Lower leg skin (tissue), 3 donors: ENCODE measurements at regions not wholly inside any gene's neighbourhood (a gene's known extent, or its start where the extent isn't known, plus 50 kb on each side); places are given as distances from the start of the nearest gene placed in this dataset.

Source experiments
- POLR2A ChIP-seq, 2 donors: fragments of 450-650 bp; IDR thresholded peaks; one replicate each; pipeline ENCODE4 v1.6.1; 2016 to 2017; ENCODE audit warnings: antibody characterized with exemption in 2 of 2, mild to moderate bottlenecking in 1 of 2, moderate library complexity in 1 of 2
- TF ChIP-seq, protein P1 (sequence below), 3 donors: fragments of 450-650 bp; IDR thresholded peaks; one replicate each; pipeline ENCODE4 v1.5.1; 2016; ENCODE audit warnings: antibody characterized with exemption in 3 of 3, mild to moderate bottlenecking in 3 of 3, moderate library complexity in 2 of 3

DNA sequence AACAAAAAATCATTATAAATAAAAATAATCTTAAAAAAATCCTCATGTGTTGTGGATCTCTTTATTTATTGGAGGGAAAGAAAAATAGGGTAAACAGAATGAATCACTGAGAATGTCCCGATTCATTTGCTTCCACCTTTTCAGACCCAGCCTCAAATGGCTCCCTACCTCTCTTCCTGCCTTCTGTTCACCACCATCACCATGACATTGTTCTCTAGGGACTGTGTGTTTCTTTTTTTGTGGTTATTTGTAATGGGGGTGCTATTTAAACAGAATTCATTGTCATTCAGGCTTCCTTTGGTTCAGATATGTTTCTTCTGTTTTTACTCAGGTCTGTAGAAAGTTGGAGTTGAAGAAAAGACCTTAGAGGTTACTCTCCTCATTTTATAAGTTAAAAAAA lies 198.2 kb downstream of the KIF4B start:
- TF ChIP-seq, protein P1, sequence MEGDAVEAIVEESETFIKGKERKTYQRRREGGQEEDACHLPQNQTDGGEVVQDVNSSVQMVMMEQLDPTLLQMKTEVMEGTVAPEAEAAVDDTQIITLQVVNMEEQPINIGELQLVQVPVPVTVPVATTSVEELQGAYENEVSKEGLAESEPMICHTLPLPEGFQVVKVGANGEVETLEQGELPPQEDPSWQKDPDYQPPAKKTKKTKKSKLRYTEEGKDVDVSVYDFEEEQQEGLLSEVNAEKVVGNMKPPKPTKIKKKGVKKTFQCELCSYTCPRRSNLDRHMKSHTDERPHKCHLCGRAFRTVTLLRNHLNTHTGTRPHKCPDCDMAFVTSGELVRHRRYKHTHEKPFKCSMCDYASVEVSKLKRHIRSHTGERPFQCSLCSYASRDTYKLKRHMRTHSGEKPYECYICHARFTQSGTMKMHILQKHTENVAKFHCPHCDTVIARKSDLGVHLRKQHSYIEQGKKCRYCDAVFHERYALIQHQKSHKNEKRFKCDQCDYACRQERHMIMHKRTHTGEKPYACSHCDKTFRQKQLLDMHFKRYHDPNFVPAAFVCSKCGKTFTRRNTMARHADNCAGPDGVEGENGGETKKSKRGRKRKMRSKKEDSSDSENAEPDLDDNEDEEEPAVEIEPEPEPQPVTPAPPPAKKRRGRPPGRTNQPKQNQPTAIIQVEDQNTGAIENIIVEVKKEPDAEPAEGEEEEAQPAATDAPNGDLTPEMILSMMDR (IDR thresholded peaks at IDR 0.05): no peak
- TF ChIP-seq POLR2A (IDR thresholded peaks at IDR 0.05): no peak
